ENCODE measurements at regions not wholly inside any gene's neighbourhood (a gene's known extent, or its start where the extent isn't known, plus 50 kb on each side); places are given as distances from the start of the nearest gene placed in this dataset.

GRCh38 chr6:43862925-43863324 is 92.9 kb downstream of the VEGFA start:
- no TSS peak for BruUV-seq (replicated peaks)
- Histone ChIP-seq H3K36me3 (ENCODE audit: control insufficient read depth, insufficient read depth, low read length) (no peaks in the 10 kb centered on the region), H3K4me1 (ENCODE audit: control insufficient read depth, insufficient read depth, low read length) (no peaks in the 10 kb centered on the region), H3K27me3 (ENCODE audit: control insufficient read depth, insufficient read depth, low read length) (no peaks in the 10 kb centered on the region), H3K9me3 (ENCODE audit: control insufficient read depth, insufficient read depth, low read depth, low read length) (no peaks in the 10 kb centered on the region), H3K27ac (ENCODE audit: low read length) (no peak overlapping the region), H3K4me3 (ENCODE audit: low read depth in 2 of 2, low read length in 2 of 2) (no peak overlapping the region)
- intact Hi-C loops (cut with micrococcal nuclease; ENCODE audit: unreplicated experiment), result no loop called here
- ChIA-PET POLR2A (no interaction called here), CTCF (no interaction called here)
- no peak for ATAC-seq
- no peak for TF ChIP-seq CTCF (IDR thresholded peaks at IDR 0.05)
- no peak for TF ChIP-seq REST (IDR thresholded peaks at IDR 0.05; ENCODE audit: insufficient read depth in 1 of 2, low read depth in 2 of 2, low read length in 1 of 2)
- TF ChIP-seq TCF7L2 (IDR thresholded peaks at IDR 0.05; ENCODE audit: low read depth, low read length), result no peak
- TF ChIP-seq POLR2AphosphoS5 (IDR thresholded peaks at IDR 0.05; ENCODE audit: low read depth, low read length), result no peak
- TF ChIP-seq SIN3A (IDR thresholded peaks at IDR 0.05; ENCODE audit: borderline replicate concordance, insufficient read depth, low read depth, low read length), result no peak
- in situ Hi-C loops (cut with HindIII; ENCODE audit: low pct_unique_long_range_greater_than_20kb, low sequenced_read_pairs), result no loop called here
- no peak for DNase-seq (ENCODE audit: low read depth, low spot score)

DNA sequence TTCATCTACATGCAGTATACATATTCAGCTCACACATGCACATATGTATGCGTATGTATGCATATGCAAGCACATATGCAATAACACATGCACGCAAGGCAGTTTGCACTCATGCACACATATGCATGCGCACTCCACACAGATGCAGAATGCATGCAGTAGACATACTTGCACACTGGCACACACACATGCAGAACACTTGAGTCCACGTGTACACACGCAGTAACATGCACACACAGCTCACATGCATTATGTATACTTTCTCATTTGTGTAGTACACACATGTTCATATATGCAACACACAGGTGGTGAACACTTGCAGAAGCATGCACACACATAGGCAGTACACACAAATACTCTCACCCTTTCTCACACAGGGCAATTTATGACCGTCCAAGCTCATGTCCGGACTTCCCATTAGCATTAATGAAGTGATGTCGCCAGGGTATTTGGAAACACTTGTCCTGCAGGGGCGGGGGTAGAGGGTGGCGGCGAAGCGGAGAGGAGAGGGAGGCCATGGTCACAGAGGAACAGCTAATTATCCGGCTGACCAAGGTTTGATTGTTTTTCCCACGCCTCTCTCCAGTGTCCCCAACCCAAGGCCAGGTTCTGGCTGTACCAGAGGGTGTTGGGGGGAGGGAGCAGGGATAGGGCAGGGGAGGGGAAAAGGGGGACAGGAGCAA is 91.3 kb downstream of the VEGFA start:
- no peaks in the 10 kb centered on the region for H3K9me3 ChIP-seq (ENCODE audit: control insufficient read depth, insufficient read depth, low read depth, low read length)
- no peak for ATAC-seq
- no peak for DNase-seq (ENCODE audit: low read depth, low spot score)
- POLR2A ChIA-PET, result no interaction called here
- no peak overlapping the region for H3K4me3 ChIP-seq (ENCODE audit: low read depth in 2 of 2, low read length in 2 of 2)
- intact Hi-C loops (cut with micrococcal nuclease; ENCODE audit: unreplicated experiment) (no loop called here), in situ Hi-C loops (cut with HindIII; ENCODE audit: low pct_unique_long_range_greater_than_20kb, low sequenced_read_pairs) (no loop called here)
- no peaks in the 10 kb centered on the region for H3K27me3 ChIP-seq (ENCODE audit: control insufficient read depth, insufficient read depth, low read length)
- H3K4me1 ChIP-seq (ENCODE audit: control insufficient read depth, insufficient read depth, low read length), result no peaks in the 10 kb centered on the region
- TF ChIP-seq REST (IDR thresholded peaks at IDR 0.05; ENCODE audit: insufficient read depth in 1 of 2, low read depth in 2 of 2, low read length in 1 of 2), result no peak
- no peak for TF ChIP-seq SIN3A (IDR thresholded peaks at IDR 0.05; ENCODE audit: borderline replicate concordance, insufficient read depth, low read depth, low read length)
- no peak for TF ChIP-seq CTCF (IDR thresholded peaks at IDR 0.05)
- no peak for TF ChIP-seq POLR2AphosphoS5 (IDR thresholded peaks at IDR 0.05; ENCODE audit: low read depth, low read length)
- H3K27ac ChIP-seq (ENCODE audit: low read length), result no peak overlapping the region
- CTCF ChIA-PET, result no interaction called here
- BruUV-seq (replicated peaks), result no TSS peak
- H3K36me3 ChIP-seq (ENCODE audit: control insufficient read depth, insufficient read depth, low read length), result no peaks in the 10 kb centered on the region

Measured in Panc1 (cell line).